GOT3 (cell line): ENCODE measurements at regions not wholly inside any gene's neighbourhood (a gene's known extent, or its start where the extent isn't known, plus 50 kb on each side); places are given as distances from the start of the nearest gene placed in this dataset.
"Not testable (repeated sequence)": the region's sequence is repeated elsewhere in the genome, so short reads cannot be mapped to it uniquely, and the experiment has no call there.

Source experiments
- DNase-seq: peaks from one replicate; lab custom pipeline; 2025; ENCODE audit warnings: mixed read lengths; lab: John Stamatoyannopoulos, UW

- DNase-seq = no peak
These were observed 1408.4 kb upstream of the RAG2 start for GRCh38 chr11:38006466-38006865.

GRCh38 chr11:38005597-38005996 lies 1407.6 kb upstream of the RAG2 start:
- no peak for DNase-seq

GRCh38 chr11:37999171-37999570 lies 1401.1 kb upstream of the RAG2 start:
- no peak for DNase-seq

- no peak for DNase-seq
These were observed 1397.8 kb upstream of the RAG2 start for GRCh38 chr11:37995886-37996285.

- DNase-seq = no peak
These were observed 1390.0 kb upstream of the RAG2 start for GRCh38 chr11:37988031-37988430.

GRCh38 chr11:37984991-37985390 lies 1387.0 kb upstream of the RAG2 start:
- DNase-seq = no peak

GRCh38 chr11:37978647-37979046 lies 1380.6 kb upstream of the RAG2 start:
- DNase-seq = no peak

GRCh38 chr11:37973941-37974340 lies 1375.9 kb upstream of the RAG2 start:
- DNase-seq = no peak

- DNase-seq = no peak
These were observed 1374.7 kb upstream of the RAG2 start for GRCh38 chr11:37972691-37973090.

- DNase-seq = not testable (repeated sequence)
These were observed 1371.3 kb upstream of the RAG2 start for GRCh38 chr11:37969336-37969735.

GRCh38 chr11:37968148-37968547 lies 1370.1 kb upstream of the RAG2 start:
- DNase-seq = no peak

- DNase-seq = no peak
These were observed 1369.6 kb upstream of the RAG2 start for GRCh38 chr11:37967635-37968034.

GRCh38 chr11:37963440-37963839 lies 1365.4 kb upstream of the RAG2 start:
- DNase-seq = no peak

GRCh38 chr11:37957717-37958116 lies 1359.7 kb upstream of the RAG2 start:
- no peak for DNase-seq

- DNase-seq = no peak
These were observed 1354.0 kb upstream of the RAG2 start for GRCh38 chr11:37951996-37952395.

GRCh38 chr11:37948258-37948657 lies 1350.2 kb upstream of the RAG2 start:
- DNase-seq = no peak

GRCh38 chr11:37947821-37948220 lies 1349.8 kb upstream of the RAG2 start:
- no peak for DNase-seq

- no peak for DNase-seq
These were observed 1348.2 kb upstream of the RAG2 start for GRCh38 chr11:37946155-37946766.

GRCh38 chr11:37942081-37942480 lies 1344.0 kb upstream of the RAG2 start:
- DNase-seq = no peak

- no peak for DNase-seq
These were observed 1331.1 kb upstream of the RAG2 start for GRCh38 chr11:37929100-37929653.

GRCh38 chr11:37926772-37927171 lies 1328.7 kb upstream of the RAG2 start:
- DNase-seq = no peak

- DNase-seq = no peak
These were observed 1318.3 kb upstream of the RAG2 start for GRCh38 chr11:37916331-37916730.

GRCh38 chr11:37914859-37915258 lies 1316.8 kb upstream of the RAG2 start:
- DNase-seq = no peak

GRCh38 chr11:37908219-37908548 lies 1310.1 kb upstream of the RAG2 start:
- DNase-seq = no peak
